ENCODE measurements at regions not wholly inside any gene's neighbourhood (a gene's known extent, or its start where the extent isn't known, plus 50 kb on each side); places are given as distances from the start of the nearest gene placed in this dataset.

DNA sequence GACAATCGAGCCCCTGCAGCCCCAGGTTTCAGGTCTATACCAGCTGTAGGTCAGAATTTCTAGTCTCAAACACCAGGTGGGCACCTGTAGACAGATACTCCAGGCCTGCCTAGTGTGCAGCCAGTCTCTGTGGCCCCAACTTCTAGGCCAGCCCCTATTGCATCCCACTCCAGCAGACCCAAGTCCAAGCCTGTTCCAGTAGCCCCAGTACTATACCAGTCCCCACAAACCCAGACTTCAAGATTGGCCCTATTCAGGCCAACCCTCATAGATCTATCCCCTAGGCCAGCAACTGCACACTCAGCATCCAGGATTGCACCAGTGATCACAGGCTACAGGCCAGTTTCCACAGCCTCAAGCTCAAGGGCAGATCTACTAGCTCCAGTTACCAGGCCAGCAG is 344.0 kb downstream of the PYDC2 start:
- H3K27me3 ChIP-seq: no peaks in the 10 kb centered on the region
- intact Hi-C loops (cut with DNase I): no loop called here
- 57 to 71% methylated on average over 1 of the region's 1 CpG for WGBS, 2 donors
- no peak for DNase-seq
- H3K9me3 ChIP-seq: no peaks in the 10 kb centered on the region
- TF ChIP-seq, protein P1, sequence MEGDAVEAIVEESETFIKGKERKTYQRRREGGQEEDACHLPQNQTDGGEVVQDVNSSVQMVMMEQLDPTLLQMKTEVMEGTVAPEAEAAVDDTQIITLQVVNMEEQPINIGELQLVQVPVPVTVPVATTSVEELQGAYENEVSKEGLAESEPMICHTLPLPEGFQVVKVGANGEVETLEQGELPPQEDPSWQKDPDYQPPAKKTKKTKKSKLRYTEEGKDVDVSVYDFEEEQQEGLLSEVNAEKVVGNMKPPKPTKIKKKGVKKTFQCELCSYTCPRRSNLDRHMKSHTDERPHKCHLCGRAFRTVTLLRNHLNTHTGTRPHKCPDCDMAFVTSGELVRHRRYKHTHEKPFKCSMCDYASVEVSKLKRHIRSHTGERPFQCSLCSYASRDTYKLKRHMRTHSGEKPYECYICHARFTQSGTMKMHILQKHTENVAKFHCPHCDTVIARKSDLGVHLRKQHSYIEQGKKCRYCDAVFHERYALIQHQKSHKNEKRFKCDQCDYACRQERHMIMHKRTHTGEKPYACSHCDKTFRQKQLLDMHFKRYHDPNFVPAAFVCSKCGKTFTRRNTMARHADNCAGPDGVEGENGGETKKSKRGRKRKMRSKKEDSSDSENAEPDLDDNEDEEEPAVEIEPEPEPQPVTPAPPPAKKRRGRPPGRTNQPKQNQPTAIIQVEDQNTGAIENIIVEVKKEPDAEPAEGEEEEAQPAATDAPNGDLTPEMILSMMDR (IDR thresholded peaks at IDR 0.05): no peak
- no peak for TF ChIP-seq POLR2A (IDR thresholded peaks at IDR 0.05)
- no peak overlapping the region for H3K27ac ChIP-seq
- H3K36me3 ChIP-seq: no peaks in the 10 kb centered on the region
- no peak overlapping the region for H3K4me3 ChIP-seq (replicated peaks in 1 of 3)
- no peaks in the 10 kb centered on the region for H3K4me1 ChIP-seq

DNA sequence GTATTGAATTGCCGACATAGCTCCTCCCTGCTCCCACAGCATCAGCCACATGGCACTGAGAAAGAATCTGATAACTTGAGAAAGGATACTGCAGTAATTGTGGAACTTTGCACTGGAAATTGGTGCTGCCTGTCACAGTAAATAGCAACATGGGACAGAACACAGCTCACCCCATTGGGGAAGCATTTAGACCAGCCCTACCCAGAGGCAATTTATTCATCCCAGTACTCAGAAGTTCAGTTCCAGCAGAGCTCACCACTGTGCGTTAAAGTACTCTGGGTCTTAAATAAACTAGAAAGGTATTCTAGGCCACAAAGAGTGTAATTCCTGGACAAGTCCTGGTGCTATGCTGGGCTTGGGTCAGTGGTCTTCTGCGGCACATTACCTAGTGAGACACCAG is 347.1 kb downstream of the PYDC2 start:
- intact Hi-C loops (cut with DNase I): no loop called here
- H3K27ac ChIP-seq: no peak overlapping the region
- no peaks in the 10 kb centered on the region for H3K36me3 ChIP-seq
- no peak for TF ChIP-seq POLR2A (IDR thresholded peaks at IDR 0.05)
- TF ChIP-seq, protein P1 (IDR thresholded peaks at IDR 0.05): no peak
- H3K4me1 ChIP-seq: no peaks in the 10 kb centered on the region
- no peak for DNase-seq
- no peaks in the 10 kb centered on the region for H3K9me3 ChIP-seq
- H3K27me3 ChIP-seq: no peaks in the 10 kb centered on the region
- 90 to 95% methylated on average over 3 of the region's 3 CpGs for WGBS, 2 donors
- no peak overlapping the region for H3K4me3 ChIP-seq (replicated peaks in 1 of 3)

DNA sequence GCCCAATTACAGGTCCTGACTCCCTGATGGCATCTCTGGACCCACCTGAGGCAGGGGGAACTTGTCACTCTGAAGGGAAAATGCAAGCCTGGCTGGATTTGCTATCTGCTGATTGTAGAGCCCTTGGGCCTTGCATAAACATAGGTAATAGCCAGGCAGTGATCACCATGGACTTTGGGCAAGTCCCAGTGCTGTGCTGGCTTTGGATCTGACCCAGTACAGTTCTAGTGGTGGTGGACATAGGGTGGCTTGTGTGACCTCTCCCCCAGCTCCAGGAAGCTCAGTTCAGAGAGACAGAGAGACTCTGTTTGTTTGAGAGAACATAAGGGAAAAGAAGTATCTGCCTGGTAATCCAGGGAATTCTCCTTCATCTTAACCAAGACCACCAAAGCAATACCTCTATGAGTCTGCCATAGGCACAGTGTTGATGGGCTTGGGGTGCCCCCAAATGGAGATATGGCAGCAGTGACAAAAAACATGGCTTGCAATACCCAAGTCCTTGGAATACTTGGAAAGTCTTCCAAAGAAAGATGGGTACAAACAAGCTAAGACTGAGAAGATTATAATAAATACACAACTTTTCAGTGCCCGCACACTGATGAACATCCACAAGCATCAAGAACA is 348.5 kb downstream of the PYDC2 start:
- H3K27me3 ChIP-seq: no peaks in the 10 kb centered on the region
- no peaks in the 10 kb centered on the region for H3K4me1 ChIP-seq
- no peaks in the 10 kb centered on the region for H3K36me3 ChIP-seq
- 93 to 97% methylated on average over 1 of the region's 1 CpG for WGBS, 2 donors
- intact Hi-C loops (cut with DNase I): no loop called here
- DNase-seq: no peak
- no peak overlapping the region for H3K4me3 ChIP-seq (replicated peaks in 1 of 3)
- H3K27ac ChIP-seq: no peak overlapping the region
- H3K9me3 ChIP-seq: no peaks in the 10 kb centered on the region
- TF ChIP-seq, protein P1 (IDR thresholded peaks at IDR 0.05): no peak
- no peak for TF ChIP-seq POLR2A (IDR thresholded peaks at IDR 0.05)

DNA sequence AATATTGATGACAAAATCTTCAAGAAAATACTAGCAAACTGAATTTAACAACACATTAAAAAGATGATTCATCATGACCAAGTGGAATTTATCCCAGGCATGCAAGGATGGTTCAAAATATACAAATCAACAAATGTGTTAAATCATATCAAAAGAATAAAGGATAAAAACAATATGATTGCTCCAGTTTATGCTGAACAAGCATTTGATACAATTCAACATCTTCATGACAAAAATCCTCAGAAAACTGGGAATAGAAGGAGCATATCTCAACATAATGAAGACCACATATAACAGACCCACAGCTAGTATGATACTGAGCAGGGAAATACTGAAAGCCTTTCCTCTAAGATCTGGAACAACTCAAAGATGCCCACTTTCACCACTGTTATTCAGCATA is 352.3 kb downstream of the PYDC2 start:
- Histone ChIP-seq H3K4me3 (replicated peaks in 1 of 3) (no peak overlapping the region), H3K27me3 (no peaks in the 10 kb centered on the region), H3K4me1 (no peaks in the 10 kb centered on the region), H3K36me3 (no peaks in the 10 kb centered on the region), H3K9me3 (no peaks in the 10 kb centered on the region), H3K27ac (no peak overlapping the region)
- no peak for TF ChIP-seq POLR2A (IDR thresholded peaks at IDR 0.05)
- TF ChIP-seq, protein P1 (IDR thresholded peaks at IDR 0.05): no peak
- DNase-seq: no peak
- intact Hi-C loops (cut with DNase I): no loop called here

DNA sequence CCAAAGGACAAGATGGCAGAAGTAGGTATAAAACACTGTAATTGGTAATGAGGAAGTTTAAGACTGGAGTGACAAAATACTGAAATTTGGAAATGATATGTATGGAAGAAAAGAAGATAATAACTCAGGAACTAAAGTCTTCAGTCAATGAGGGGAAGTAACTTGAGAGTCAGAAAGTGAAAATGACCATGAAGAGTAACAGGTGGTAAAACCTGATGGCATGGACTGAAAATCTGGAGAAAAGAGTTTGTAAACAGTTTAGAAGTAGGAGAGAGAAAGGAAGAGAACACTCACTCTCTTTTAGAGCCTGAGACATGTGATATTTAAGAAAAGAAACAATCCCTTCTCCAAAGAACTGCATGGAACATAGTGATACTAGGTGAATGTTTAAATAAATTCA is 387.9 kb downstream of the PYDC2 start:
- intact Hi-C loops (cut with DNase I): no loop called here
- Histone ChIP-seq H3K4me3 (replicated peaks in 1 of 3) (no peak overlapping the region), H3K4me1 (no peaks in the 10 kb centered on the region), H3K9me3 (no peaks in the 10 kb centered on the region), H3K27me3 (no peaks in the 10 kb centered on the region), H3K36me3 (no peaks in the 10 kb centered on the region), H3K27ac (no peak overlapping the region)
- DNase-seq: no peak
- TF ChIP-seq POLR2A (IDR thresholded peaks at IDR 0.05): no peak
- TF ChIP-seq, protein P1 (IDR thresholded peaks at IDR 0.05): no peak
